ENCODE measurements at regions not wholly inside any gene's neighbourhood (a gene's known extent, or its start where the extent isn't known, plus 50 kb on each side); places are given as distances from the start of the nearest gene placed in this dataset.
A peak's percentile ranks its signal among the peaks of the same experiment; 100 is the strongest.
"Not testable (repeated sequence)": the region's sequence is repeated elsewhere in the genome, so short reads cannot be mapped to it uniquely, and the experiment has no call there.

GRCh38 chr4:186832906-186833305 lies 109.2 kb upstream of the FAT1 start:
- no peak overlapping the region for H3K27ac Mint-ChIP-seq
- DNase-seq: peak; percentile 36

GRCh38 chr4:186837463-186837862 lies 113.8 kb upstream of the FAT1 start:
- not testable (repeated sequence) for DNase-seq; H3K4me3 Mint-ChIP-seq; H3K27me3 Mint-ChIP-seq (ENCODE audit: insufficient read depth); H3K27ac Mint-ChIP-seq; H3K9me3 Mint-ChIP-seq; H3K36me3 Mint-ChIP-seq (ENCODE audit: low read depth)
- H3K4me1 Mint-ChIP-seq (ENCODE audit: low read depth): peaks cover 26% of the 10 kb centered on the region

More at GRCh38 chr4:186832906-186833305, 109.2 kb upstream of the FAT1 start:
- H3K4me1 Mint-ChIP-seq (ENCODE audit: low read depth): peaks cover 37% of the 10 kb centered on the region
- H3K4me3 Mint-ChIP-seq: no peak overlapping the region
- no peaks in the 10 kb centered on the region for H3K27me3 Mint-ChIP-seq (ENCODE audit: insufficient read depth)
- no peak for TF ChIP-seq CTCF (IDR thresholded peaks at IDR 0.05)
- no peaks in the 10 kb centered on the region for H3K36me3 Mint-ChIP-seq (ENCODE audit: low read depth)
- no peaks in the 10 kb centered on the region for H3K9me3 Mint-ChIP-seq

GRCh38 chr4:186838295-186838694 lies 114.6 kb upstream of the FAT1 start:
- TF ChIP-seq CTCF (IDR thresholded peaks at IDR 0.05): no peak
- Mint-ChIP-seq H3K4me3 (no peak overlapping the region), H3K4me1 (ENCODE audit: low read depth) (peaks cover 22% of the 10 kb centered on the region), H3K36me3 (ENCODE audit: low read depth) (peaks cover 4% of the 10 kb centered on the region; the same call in 1 of the 2 replicates), H3K9me3 (no peaks in the 10 kb centered on the region; the same call in 1 of the 2 replicates), H3K27me3 (ENCODE audit: insufficient read depth) (no peaks in the 10 kb centered on the region), H3K27ac (no peak overlapping the region)
- no peak for DNase-seq

GRCh38 chr4:186839122-186840037 lies 115.7 kb upstream of the FAT1 start:
- no peak for TF ChIP-seq CTCF (IDR thresholded peaks at IDR 0.05)
- Mint-ChIP-seq H3K27ac (peak overlapping the region; percentile 100), H3K9me3 (no peaks in the 10 kb centered on the region; the same call in 1 of the 2 replicates), H3K36me3 (ENCODE audit: low read depth) (peaks cover 4% of the 10 kb centered on the region; the same call in 1 of the 2 replicates), H3K27me3 (ENCODE audit: insufficient read depth) (no peaks in the 10 kb centered on the region), H3K4me1 (ENCODE audit: low read depth) (peaks cover 32% of the 10 kb centered on the region), H3K4me3 (peak overlapping the region; percentile 87)
- DNase-seq: peak; percentile 73

- H3K9me3 Mint-ChIP-seq: no peaks in the 10 kb centered on the region; the same call in 1 of the 2 replicates
- no peak for TF ChIP-seq CTCF (IDR thresholded peaks at IDR 0.05)
- H3K4me3 Mint-ChIP-seq: peak overlapping the region; percentile 87; the same call in 1 of the 2 replicates
- H3K27me3 Mint-ChIP-seq (ENCODE audit: insufficient read depth): no peaks in the 10 kb centered on the region
- no peak for DNase-seq
- H3K36me3 Mint-ChIP-seq (ENCODE audit: low read depth): peaks cover 4% of the 10 kb centered on the region; the same call in 1 of the 2 replicates
- H3K27ac Mint-ChIP-seq: peak overlapping the region; percentile 100
- H3K4me1 Mint-ChIP-seq (ENCODE audit: low read depth): peaks cover 41% of the 10 kb centered on the region
These were observed 116.6 kb upstream of the FAT1 start for GRCh38 chr4:186840222-186840701.

- Mint-ChIP-seq H3K4me3 (no peak overlapping the region), H3K27ac (peak overlapping the region; percentile 100), H3K27me3 (ENCODE audit: insufficient read depth) (no peaks in the 10 kb centered on the region), H3K36me3 (ENCODE audit: low read depth) (peaks cover 4% of the 10 kb centered on the region; the same call in 1 of the 2 replicates), H3K9me3 (no peaks in the 10 kb centered on the region; the same call in 1 of the 2 replicates), H3K4me1 (ENCODE audit: low read depth) (peaks cover 47% of the 10 kb centered on the region)
- no peak for DNase-seq
- TF ChIP-seq CTCF (IDR thresholded peaks at IDR 0.05): no peak
These were observed 117.2 kb upstream of the FAT1 start for GRCh38 chr4:186840771-186841301.

Measured in HFFc6 (cell line).